ENCODE measurements at regions not wholly inside any gene's neighbourhood (a gene's known extent, or its start where the extent isn't known, plus 50 kb on each side); places are given as distances from the start of the nearest gene placed in this dataset.

DNA sequence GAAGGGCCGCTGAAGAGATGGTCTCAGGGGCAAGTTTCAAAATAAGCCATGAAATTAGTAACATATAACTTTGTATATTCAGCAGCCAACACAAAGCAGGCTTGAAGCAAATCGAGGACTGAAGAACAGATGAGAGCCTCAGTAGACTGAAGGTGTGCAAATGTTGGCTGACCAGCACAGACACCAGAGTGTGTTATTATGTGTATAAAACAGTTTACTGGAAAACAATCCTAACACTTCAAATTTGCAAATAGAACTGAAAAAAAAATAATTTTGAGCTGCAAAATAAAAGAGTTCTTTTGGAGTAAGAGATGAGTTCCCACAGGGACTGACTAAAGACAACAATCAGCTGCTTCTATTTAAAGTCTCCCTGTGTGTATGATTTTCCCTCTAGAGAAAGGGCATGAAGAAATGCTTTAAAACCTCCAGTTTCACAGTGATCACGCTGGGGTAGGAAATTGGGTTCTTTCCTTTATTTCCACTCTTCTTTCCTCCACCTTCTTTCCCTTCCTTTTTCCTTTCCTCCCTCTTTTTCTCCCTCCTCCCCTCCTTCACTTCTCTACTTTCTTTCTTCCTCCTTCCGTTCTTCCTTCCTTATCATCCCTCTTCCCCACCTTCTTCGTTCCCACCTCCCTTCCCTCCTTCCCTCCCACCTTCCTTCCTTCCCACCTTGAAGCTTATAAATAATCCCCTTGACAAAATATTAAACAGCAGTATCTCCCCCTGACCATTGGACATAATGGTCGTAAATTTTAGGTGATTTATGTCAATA is 383.9 kb upstream of the DCN start:
- no peaks in the 10 kb centered on the region for H3K36me3 Mint-ChIP-seq
- H3K9me3 Mint-ChIP-seq: no peaks in the 10 kb centered on the region
- no peak overlapping the region for H3K27ac Mint-ChIP-seq
- H3K4me1 Mint-ChIP-seq: peaks cover 13% of the 10 kb centered on the region
- TF ChIP-seq, protein P1, sequence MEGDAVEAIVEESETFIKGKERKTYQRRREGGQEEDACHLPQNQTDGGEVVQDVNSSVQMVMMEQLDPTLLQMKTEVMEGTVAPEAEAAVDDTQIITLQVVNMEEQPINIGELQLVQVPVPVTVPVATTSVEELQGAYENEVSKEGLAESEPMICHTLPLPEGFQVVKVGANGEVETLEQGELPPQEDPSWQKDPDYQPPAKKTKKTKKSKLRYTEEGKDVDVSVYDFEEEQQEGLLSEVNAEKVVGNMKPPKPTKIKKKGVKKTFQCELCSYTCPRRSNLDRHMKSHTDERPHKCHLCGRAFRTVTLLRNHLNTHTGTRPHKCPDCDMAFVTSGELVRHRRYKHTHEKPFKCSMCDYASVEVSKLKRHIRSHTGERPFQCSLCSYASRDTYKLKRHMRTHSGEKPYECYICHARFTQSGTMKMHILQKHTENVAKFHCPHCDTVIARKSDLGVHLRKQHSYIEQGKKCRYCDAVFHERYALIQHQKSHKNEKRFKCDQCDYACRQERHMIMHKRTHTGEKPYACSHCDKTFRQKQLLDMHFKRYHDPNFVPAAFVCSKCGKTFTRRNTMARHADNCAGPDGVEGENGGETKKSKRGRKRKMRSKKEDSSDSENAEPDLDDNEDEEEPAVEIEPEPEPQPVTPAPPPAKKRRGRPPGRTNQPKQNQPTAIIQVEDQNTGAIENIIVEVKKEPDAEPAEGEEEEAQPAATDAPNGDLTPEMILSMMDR (IDR thresholded peaks at IDR 0.05; ENCODE audit: unreplicated experiment): no peak
- DNase-seq (ENCODE audit: low spot score in 2 of 2, unreplicated experiment in 2 of 2): no peak
- no peak overlapping the region for H3K4me3 Mint-ChIP-seq
- H3K27me3 Mint-ChIP-seq (ENCODE audit: low read depth): no peaks in the 10 kb centered on the region

DNA sequence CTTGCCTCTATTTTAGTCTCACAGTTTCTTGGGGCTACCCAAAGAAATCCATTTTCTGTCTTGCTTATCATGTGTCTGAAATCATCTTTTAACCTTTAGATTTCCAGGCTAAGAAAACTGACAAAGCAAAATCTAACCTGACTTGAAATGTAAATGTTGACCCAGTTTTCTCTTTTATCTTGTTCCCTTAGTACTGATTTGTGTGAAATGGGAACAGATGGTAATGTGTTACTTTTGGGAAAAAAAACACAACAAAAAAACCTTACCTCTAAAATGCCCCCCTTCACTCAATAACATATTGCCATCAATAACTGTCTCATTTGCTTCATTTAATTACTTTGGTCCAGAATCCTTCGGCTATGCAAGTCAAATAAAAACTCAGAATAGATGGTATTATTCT is 383.2 kb upstream of the DCN start:
- Mint-ChIP-seq H3K36me3 (no peaks in the 10 kb centered on the region), H3K27ac (no peak overlapping the region), H3K9me3 (no peaks in the 10 kb centered on the region), H3K27me3 (ENCODE audit: low read depth) (no peaks in the 10 kb centered on the region), H3K4me3 (no peak overlapping the region), H3K4me1 (peaks cover 13% of the 10 kb centered on the region)
- TF ChIP-seq, protein P1 (IDR thresholded peaks at IDR 0.05; ENCODE audit: unreplicated experiment): no peak
- DNase-seq (ENCODE audit: low spot score in 2 of 2, unreplicated experiment in 2 of 2): no peak

DNA sequence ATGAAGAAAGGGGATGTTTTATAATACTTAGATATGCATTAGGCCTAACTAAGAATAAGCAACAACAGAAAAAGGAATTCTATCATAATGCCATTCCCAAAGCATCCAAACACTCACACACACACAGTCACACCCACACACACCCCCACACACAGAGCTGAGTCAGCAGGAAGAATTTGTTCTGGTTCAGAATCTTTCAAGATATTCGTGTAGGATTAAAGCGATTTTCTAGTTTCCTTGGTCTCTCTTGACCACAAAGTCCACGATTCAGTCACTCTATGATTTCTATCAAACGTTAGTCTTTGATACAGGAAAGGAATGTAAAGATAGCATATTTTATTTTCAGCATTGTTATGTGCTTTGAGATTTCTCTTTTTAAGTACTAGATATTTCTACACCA is 382.6 kb upstream of the DCN start:
- peaks cover 13% of the 10 kb centered on the region for H3K4me1 Mint-ChIP-seq
- no peaks in the 10 kb centered on the region for H3K27me3 Mint-ChIP-seq (ENCODE audit: low read depth)
- peak overlapping the region; percentile 73 for H3K27ac Mint-ChIP-seq
- no peaks in the 10 kb centered on the region for H3K36me3 Mint-ChIP-seq
- DNase-seq (ENCODE audit: low spot score in 2 of 2, unreplicated experiment in 2 of 2): no peak
- TF ChIP-seq, protein P1 (IDR thresholded peaks at IDR 0.05; ENCODE audit: unreplicated experiment): no peak
- no peaks in the 10 kb centered on the region for H3K9me3 Mint-ChIP-seq
- H3K4me3 Mint-ChIP-seq: no peak overlapping the region

DNA sequence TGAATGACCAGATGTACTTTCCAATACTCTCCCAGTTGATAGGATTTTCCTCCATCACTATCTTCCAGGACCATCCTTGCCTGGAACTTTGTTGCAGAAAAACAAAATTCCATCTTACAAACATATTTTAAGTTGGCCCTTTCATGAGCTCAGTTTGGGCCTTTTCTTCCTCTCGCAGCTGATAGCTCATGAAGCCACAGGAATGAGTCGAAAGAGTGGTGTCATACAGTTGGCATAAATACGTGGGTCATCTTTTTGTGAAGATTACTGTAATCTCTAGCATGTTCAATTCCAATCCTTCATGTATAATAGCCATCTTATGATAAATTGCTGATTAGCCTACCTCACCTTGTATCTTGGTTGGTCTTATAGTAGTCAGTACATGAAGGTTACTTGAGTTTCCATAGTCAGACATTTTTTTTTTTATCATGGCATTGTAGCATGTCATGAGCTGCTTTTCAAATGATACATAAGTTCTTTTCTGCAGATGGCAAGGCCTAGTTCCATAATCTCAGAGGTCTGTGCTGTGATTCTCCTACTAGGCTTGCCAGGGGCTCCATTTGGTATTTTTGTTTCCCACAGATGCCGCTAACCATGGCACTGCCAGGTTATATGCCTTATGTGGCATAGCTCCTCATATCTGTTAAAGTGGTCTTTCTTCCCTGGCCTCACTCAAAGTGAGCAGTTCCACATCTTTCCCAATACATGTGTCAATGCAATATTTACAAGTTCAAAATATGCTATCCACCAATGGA is 380.6 kb upstream of the DCN start:
- TF ChIP-seq, protein P1 (IDR thresholded peaks at IDR 0.05; ENCODE audit: unreplicated experiment): no peak
- H3K36me3 Mint-ChIP-seq: peaks cover 10% of the 10 kb centered on the region
- H3K27ac Mint-ChIP-seq: no peak overlapping the region
- H3K9me3 Mint-ChIP-seq: peaks cover 18% of the 10 kb centered on the region
- no peak overlapping the region for H3K4me3 Mint-ChIP-seq
- no peak for DNase-seq (ENCODE audit: low spot score in 2 of 2, unreplicated experiment in 2 of 2)
- no peaks in the 10 kb centered on the region for H3K27me3 Mint-ChIP-seq (ENCODE audit: low read depth)
- peaks cover 13% of the 10 kb centered on the region for H3K4me1 Mint-ChIP-seq

DNA sequence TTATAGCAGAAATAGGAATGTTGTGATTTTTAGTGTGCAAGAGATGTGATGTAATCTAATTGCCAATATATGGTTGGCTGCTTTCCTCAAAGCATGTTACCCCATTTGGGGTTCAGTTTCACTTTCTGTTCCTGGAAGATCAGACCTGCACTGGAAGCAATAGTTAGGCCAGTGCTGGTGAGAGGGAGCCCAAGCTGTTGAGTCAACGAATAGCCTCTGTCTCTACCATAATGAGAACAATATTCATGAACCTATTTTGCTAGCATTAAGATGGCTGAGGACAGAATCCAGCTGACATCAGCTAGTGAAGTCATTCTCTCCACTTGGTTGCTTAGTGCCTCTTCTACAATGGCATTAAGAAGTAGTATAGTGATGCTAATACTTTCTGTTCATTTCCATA is 379.9 kb upstream of the DCN start:
- Mint-ChIP-seq H3K36me3 (peaks cover 10% of the 10 kb centered on the region), H3K4me1 (peaks cover 13% of the 10 kb centered on the region), H3K27ac (no peak overlapping the region)

More for the DNA sequence above, 379.9 kb upstream of the DCN start:
- TF ChIP-seq, protein P1 (IDR thresholded peaks at IDR 0.05; ENCODE audit: unreplicated experiment): no peak
- no peak overlapping the region for H3K4me3 Mint-ChIP-seq
- H3K27me3 Mint-ChIP-seq (ENCODE audit: low read depth): no peaks in the 10 kb centered on the region
- H3K9me3 Mint-ChIP-seq: peaks cover 22% of the 10 kb centered on the region
- no peak for DNase-seq (ENCODE audit: low spot score in 2 of 2, unreplicated experiment in 2 of 2)

All from mesothelial cell of epicardium (in vitro differentiated cells).